HepG2 (cell line): ENCODE measurements at regions not wholly inside any gene's neighbourhood (a gene's known extent, or its start where the extent isn't known, plus 50 kb on each side); places are given as distances from the start of the nearest gene placed in this dataset.

Experiments used
- ATAC-seq: fragments of 200-7000 bp; cut with Tn5 transposase; 3 replicates; pipeline ENCODE4 v1.9.1; 2020; ENCODE audit warnings: mild to moderate bottlenecking, moderate library complexity
- BruUV-seq: library from RNA; stranded (reverse); fragments of 400-500 nt; replicated peaks from 2 replicates; lab custom pipeline; 2021; lab: Mats Ljungman, UMichigan
- CTCF ChIA-PET: fragments of 300-600 bp; formaldehyde crosslinking; extraction: SDS; loops from one replicate; lab custom pipeline; 2021; ENCODE audit warnings: low total read pairs, inconsistent platforms, low intra/inter-chr PET ratio; lab: Yijun Ruan, JAX
- POLR2A ChIA-PET: fragments of 350-600 bp; sonication (Branson Sonifier 250); formaldehyde crosslinking; loops from one replicate; lab custom pipeline; 2020; ENCODE audit warnings: antibody characterized with exemption, inconsistent platforms; lab: Yijun Ruan, JAX
- DNase-seq: peaks from one replicate; pipeline ENCODE4 v3.0.0-alpha.2; 2015; ENCODE audit warnings: low spot score
- FAIRE-seq: peaks from 3 replicates; lab custom pipeline; 2011; peaks lifted over from hg19 to GRCh38; lab: Jason Lieb, UNC
- H2AFZ ChIP-seq: one replicate; pipeline ENCODE4 v1.6.1; 2011; ENCODE audit warnings: low read length, inconsistent platforms
- H3K27ac ChIP-seq: fragments of 300-600 bp; 3 replicates; pipeline ENCODE4 v1.8.0; 2011; ENCODE audit warnings: mixed run types, mild to moderate bottlenecking, mixed read lengths, low read length, inconsistent platforms; ENCODE audit not compliant: insufficient read depth; ENCODE audit errors: extremely low read length
- H3K27me3 ChIP-seq, 2 experiments: fragments of 200-600 bp in 1 of 2; 2 replicates in 1 of 2; 3 replicates in 1 of 2; pipeline versions ENCODE4 v1.6.0 to v1.8.0; 2011; ENCODE audit warnings: low read length in 2 of 2, mild to moderate bottlenecking in 2 of 2, moderate library complexity in 2 of 2, inconsistent platforms in 1 of 2; ENCODE audit not compliant: insufficient read depth in 2 of 2, control insufficient read depth in 1 of 2
- H3K36me3 ChIP-seq, 2 experiments: fragments of 200-600 bp in 1 of 2; replicated peaks in 1 of 2; 2 replicates in 1 of 2; 3 replicates in 1 of 2; pipeline versions ENCODE4 v1.5.1 to v1.8.0; 2011; ENCODE audit warnings: low read length in 2 of 2, inconsistent platforms in 1 of 2; ENCODE audit not compliant: insufficient read depth in 2 of 2, control insufficient read depth in 1 of 2
- H3K4me1 ChIP-seq: 2 replicates; pipeline ENCODE4 v1.5.1; 2012; ENCODE audit warnings: low read length, inconsistent platforms; ENCODE audit not compliant: insufficient read depth
- H3K4me2 ChIP-seq: 2 replicates; pipeline ENCODE4 v1.6.0; 2011; ENCODE audit warnings: low read depth, low read length, inconsistent platforms
- H3K4me3 ChIP-seq, 3 experiments: fragments of 200-600 bp in 1 of 3; sonication (generic), shearing (Covaris generic) in 1 of 3; replicated peaks in 1 of 3; 2 replicates each; pipeline ENCODE4 v1.5.1; 2011 to 2016; ENCODE audit warnings: low read length in 3 of 3, inconsistent platforms in 2 of 3, low read depth in 2 of 3, mild to moderate bottlenecking in 2 of 3, control low read depth in 1 of 3, mixed read lengths in 1 of 3; ENCODE audit not compliant: insufficient read depth in 1 of 3
- H3K79me2 ChIP-seq: one replicate; pipeline ENCODE4 v1.6.1; 2011; ENCODE audit warnings: low read length, inconsistent platforms; ENCODE audit not compliant: insufficient read depth
- H3K9ac ChIP-seq: 2 replicates; pipeline ENCODE4 v1.6.0; 2011; ENCODE audit warnings: mild to moderate bottlenecking, low read depth, low read length, inconsistent platforms; ENCODE audit not compliant: insufficient read depth
- H3K9me3 ChIP-seq: 2 replicates; pipeline ENCODE4 v1.5.1; 2012; ENCODE audit warnings: mild to moderate bottlenecking, low read length
- H4K20me1 ChIP-seq: 2 replicates; pipeline ENCODE4 v1.6.0; 2011; ENCODE audit warnings: inconsistent platforms, mild to moderate bottlenecking, low read length, moderate library complexity; ENCODE audit not compliant: insufficient read depth
- DDIT3 ChIP-seq: sonication (generic); formaldehyde crosslinking; IDR thresholded peaks from 2 replicates; pipeline ENCODE4 v1.4.0; 2020; ENCODE audit warnings: mild to moderate bottlenecking, missing genetic modification reagents
- MAFF ChIP-seq: IDR thresholded peaks from 2 replicates; pipeline ENCODE4 v1.6.1; 2011; ENCODE audit warnings: low read depth, low read length, improper control_type of control experiment
- TOPORS ChIP-seq: sonication (generic); formaldehyde crosslinking; IDR thresholded peaks from 2 replicates; pipeline ENCODE4 v1.8.0; 2023; ENCODE audit warnings: mild to moderate bottlenecking, missing genetic modification reagents
- ZNF841 ChIP-seq: sonication (generic); formaldehyde crosslinking; IDR thresholded peaks from 2 replicates; pipeline ENCODE4 v1.8.1; 2023; ENCODE audit warnings: missing genetic modification reagents, borderline replicate concordance
- WGBS: methylation state at CpG from one replicate; pipeline ENCODE4 v1.1.6; 2017; ENCODE audit warnings: low lambda C conversion rate; 5-methylcytosine and 5-hydroxymethylcytosine counted together
- in situ Hi-C: cut with HindIII; loops from 2 replicates; pipeline ENCODE4 v1.10.0; 2017; ENCODE audit warnings: low pct_unique_long_range_greater_than_20kb; ENCODE audit not compliant: extremely low pct_ligation_motif_present
- intact Hi-C: fragments of 100-400 bp; cut with micrococcal nuclease; formaldehyde crosslinking; loops from one replicate; pipeline ENCODE4 v1.10.0; 2022; ENCODE audit not compliant: unreplicated experiment
- TF ChIP-seq, protein P1 (sequence below): sonication (generic); formaldehyde crosslinking; IDR thresholded peaks from 2 replicates; pipeline ENCODE4 v1.4.0; 2020; ENCODE audit warnings: low read depth, mild to moderate bottlenecking, missing genetic modification reagents

DNA sequence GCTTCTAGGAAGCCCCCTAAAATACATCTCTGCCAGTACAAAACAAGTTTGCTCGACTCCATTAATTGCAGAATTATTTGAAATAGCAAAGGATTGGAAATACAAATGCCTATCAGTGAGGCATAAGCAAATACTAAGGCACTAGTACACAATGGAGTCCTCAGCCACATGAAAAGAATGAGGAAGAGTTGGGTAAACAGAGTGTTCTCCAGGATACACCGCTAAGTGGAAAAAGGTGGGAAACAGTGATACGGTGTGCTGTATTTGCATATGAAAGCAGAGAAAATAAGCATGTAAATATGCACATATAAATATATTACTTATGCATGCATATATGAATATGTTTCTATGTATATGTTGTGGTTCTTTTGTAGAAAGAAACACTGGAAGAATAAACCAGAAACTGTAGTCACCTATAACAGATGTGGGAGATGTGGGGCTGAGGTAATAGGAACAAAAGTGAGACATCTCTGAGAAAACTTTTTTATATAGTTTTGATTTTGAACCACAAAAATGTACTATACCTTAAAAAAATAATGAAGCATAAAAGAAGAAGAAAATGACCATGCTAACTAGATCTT, 143.4 kb upstream of the MYLIP start (continued):
- TF ChIP-seq MAFF = no peak
- TF ChIP-seq ZNF841 = no peak
- no peak for TF ChIP-seq DDIT3

- Histone ChIP-seq H3K27me3 (peaks cover 1 to 31% of the 10 kb centered on the region in 2 experiments; a peak in 4 of 5 replicates), H3K27ac (no peak overlapping the region), H4K20me1 (no peaks in the 10 kb centered on the region), H3K36me3 (no peaks in the 10 kb centered on the region), H2AFZ (no peak overlapping the region), H3K9me3 (no peaks in the 10 kb centered on the region), H3K4me3 (no peak overlapping the region), H3K9ac (no peak overlapping the region), H3K4me1 (peaks cover 6% of the 10 kb centered on the region; the same call in 1 of the 2 replicates), H3K4me2 (no peak overlapping the region), H3K79me2 (no peaks in the 10 kb centered on the region)
- intact Hi-C loops = no loop called here
- ATAC-seq (no peak), FAIRE-seq (no peak), DNase-seq (no peak)
- BruUV-seq = no TSS peak
- no peak for TF ChIP-seq TOPORS (CRISPR knock-in tag)
- TF ChIP-seq, protein P1, sequence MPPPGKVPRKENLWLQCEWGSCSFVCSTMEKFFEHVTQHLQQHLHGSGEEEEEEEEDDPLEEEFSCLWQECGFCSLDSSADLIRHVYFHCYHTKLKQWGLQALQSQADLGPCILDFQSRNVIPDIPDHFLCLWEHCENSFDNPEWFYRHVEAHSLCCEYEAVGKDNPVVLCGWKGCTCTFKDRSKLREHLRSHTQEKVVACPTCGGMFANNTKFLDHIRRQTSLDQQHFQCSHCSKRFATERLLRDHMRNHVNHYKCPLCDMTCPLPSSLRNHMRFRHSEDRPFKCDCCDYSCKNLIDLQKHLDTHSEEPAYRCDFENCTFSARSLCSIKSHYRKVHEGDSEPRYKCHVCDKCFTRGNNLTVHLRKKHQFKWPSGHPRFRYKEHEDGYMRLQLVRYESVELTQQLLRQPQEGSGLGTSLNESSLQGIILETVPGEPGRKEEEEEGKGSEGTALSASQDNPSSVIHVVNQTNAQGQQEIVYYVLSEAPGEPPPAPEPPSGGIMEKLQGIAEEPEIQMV (CRISPR knock-in tag) = no peak
- ChIA-PET CTCF (no interaction called here), POLR2A (no interaction called here)
- 32% methylated on average over 9 of the region's 9 CpGs for WGBS
- in situ Hi-C loops = no loop called here
These were observed 146.9 kb upstream of the MYLIP start for GRCh38 chr6:15981956-15982355.
